Fibroblast of the aortic adventitia (primary cell): ENCODE measurements at regions not wholly inside any gene's neighbourhood (a gene's known extent, or its start where the extent isn't known, plus 50 kb on each side); places are given as distances from the start of the nearest gene placed in this dataset.

Source experiments
- DNase-seq: peaks from one replicate; pipeline ENCODE4 v3.0.0-alpha.2; 2010; ENCODE audit warnings: low read depth
- H3K4me3 ChIP-seq: 2 replicates; pipeline ENCODE4 v1.5.1; 2011; ENCODE audit warnings: low read depth, mild to moderate bottlenecking, control low read depth, low read length, moderate library complexity
- TF ChIP-seq, protein P1 (sequence below): IDR thresholded peaks from 2 replicates; pipeline ENCODE4 v1.5.1; 2011; ENCODE audit warnings: mild to moderate bottlenecking, low read length, control low read depth, inconsistent platforms; ENCODE audit not compliant: insufficient read depth

DNA sequence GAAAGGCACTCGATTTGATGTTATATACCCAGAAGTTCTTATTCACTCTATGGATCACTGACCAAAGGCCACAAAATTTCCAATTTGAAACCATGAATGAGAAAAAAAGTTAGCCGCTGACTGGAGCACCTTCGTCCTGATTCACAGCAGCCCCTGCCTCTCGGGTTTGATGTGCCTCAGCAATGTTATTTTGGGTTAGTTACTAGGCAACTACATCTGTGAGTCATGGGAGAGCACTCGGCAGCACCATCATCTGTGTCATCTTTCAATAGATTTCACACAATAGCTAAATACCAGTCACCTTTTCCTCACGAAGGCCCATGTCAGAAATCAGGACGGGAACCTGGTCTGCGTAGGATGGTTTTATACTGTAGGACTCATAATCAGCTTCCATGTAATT, 269.2 kb downstream of the ZBBX start:
- no peak overlapping the region for H3K4me3 ChIP-seq
- no peak for DNase-seq
- TF ChIP-seq, protein P1, sequence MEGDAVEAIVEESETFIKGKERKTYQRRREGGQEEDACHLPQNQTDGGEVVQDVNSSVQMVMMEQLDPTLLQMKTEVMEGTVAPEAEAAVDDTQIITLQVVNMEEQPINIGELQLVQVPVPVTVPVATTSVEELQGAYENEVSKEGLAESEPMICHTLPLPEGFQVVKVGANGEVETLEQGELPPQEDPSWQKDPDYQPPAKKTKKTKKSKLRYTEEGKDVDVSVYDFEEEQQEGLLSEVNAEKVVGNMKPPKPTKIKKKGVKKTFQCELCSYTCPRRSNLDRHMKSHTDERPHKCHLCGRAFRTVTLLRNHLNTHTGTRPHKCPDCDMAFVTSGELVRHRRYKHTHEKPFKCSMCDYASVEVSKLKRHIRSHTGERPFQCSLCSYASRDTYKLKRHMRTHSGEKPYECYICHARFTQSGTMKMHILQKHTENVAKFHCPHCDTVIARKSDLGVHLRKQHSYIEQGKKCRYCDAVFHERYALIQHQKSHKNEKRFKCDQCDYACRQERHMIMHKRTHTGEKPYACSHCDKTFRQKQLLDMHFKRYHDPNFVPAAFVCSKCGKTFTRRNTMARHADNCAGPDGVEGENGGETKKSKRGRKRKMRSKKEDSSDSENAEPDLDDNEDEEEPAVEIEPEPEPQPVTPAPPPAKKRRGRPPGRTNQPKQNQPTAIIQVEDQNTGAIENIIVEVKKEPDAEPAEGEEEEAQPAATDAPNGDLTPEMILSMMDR, result no peak

DNA sequence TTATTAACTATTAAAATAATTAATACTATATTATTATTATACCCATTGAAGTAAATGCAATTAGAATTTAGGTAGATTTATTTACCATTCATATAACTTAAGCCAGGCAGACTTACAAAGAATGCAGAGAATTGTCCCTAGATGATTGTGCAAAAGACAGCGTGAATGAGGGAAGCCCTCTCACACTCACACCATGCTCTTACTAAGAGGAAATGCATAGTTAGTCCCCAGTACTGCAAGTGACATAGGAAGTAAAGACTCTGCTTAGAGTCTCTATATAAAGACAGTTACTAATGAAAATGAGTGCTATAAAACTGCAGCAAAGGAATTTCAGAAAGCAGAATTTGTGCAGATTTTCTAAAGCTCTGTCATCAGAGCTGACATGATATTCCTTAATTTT, 270.4 kb downstream of the ZBBX start:
- DNase-seq, result no peak
- TF ChIP-seq, protein P1, result no peak

DNA sequence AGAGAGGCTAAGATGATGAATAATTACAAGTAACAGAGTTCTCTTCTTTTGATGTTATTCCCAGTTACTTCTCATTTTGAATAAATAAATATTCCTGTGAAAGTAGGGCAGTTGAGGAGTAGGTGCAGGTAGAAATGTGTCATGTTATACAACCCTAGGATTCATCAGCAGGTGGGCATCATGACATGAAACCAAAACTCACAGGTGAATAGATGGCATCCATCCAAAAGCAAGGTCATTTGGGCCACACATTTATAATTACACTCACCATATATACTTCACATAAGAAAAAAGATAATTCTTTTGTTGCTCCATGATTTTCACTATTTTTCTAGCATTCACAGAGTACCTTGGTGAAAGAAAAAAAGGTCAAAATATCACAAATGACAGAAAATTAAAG, 273.6 kb downstream of the ZBBX start:
- TF ChIP-seq, protein P1, result no peak

More for the DNA sequence above, 270.4 kb downstream of the ZBBX start:
- no peak overlapping the region for H3K4me3 ChIP-seq

DNA sequence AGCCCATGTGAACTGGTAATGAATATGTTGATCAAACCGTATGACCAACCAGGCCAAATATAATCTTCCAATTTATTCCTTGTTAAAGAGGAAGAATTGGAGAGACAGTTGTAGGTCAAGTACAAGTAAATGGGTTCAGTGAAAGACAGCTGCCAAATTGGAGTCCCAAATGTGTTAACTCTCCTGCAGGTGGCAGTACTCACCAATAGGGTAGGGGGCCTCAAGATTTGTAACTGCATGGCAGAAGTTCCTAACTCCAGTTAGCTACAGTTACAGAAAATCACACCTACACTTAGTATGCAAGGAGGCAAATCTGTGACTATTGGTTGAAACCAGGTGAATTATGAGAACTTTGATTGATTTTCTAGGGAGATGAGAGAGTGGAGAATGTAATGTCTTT, 278.0 kb downstream of the ZBBX start:
- no peak overlapping the region for H3K4me3 ChIP-seq
- TF ChIP-seq, protein P1, result no peak
- DNase-seq, result no peak

More for the DNA sequence above, 273.6 kb downstream of the ZBBX start:
- no peak overlapping the region for H3K4me3 ChIP-seq
- no peak for DNase-seq

DNA sequence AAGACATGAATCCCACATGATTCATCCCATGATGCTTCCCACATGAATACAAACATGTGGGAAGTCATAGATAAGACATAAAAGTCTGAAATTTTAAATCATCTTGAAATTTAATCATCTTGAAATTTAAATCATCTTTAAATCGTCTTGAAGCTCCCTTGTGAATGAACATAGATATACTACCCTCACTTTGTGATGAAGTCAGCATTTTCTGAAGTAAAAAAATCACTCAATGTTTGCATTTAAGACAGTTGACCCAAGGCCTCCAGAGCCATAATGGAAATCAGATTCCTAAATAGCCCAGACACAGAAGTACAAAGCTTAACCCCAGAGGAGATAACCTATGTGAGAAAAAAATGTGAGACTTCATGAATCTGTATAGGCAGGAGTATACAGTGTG, 279.4 kb downstream of the ZBBX start:
- no peak for DNase-seq
- H3K4me3 ChIP-seq, result no peak overlapping the region
- TF ChIP-seq, protein P1, result no peak

DNA sequence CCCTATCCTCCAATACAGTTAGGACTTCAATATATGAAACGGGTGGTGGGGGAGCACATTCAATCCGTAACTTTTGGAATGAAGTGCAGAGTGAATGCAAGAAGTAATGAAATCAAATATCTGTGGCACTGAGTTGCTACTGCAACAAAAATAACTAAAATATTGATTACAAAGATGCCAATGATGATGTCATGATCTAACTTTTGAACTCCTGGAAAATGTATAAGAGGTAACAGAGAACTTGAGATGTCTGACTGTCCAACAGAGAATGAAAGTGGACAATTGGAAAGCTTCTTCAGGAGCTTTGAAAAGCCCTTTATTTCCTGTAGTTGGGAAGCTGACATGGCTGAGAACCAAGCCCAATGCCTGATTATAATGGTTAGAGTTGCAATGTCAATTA, 279.9 kb downstream of the ZBBX start:
- DNase-seq, result no peak
- H3K4me3 ChIP-seq, result no peak overlapping the region
- TF ChIP-seq, protein P1, result no peak

DNA sequence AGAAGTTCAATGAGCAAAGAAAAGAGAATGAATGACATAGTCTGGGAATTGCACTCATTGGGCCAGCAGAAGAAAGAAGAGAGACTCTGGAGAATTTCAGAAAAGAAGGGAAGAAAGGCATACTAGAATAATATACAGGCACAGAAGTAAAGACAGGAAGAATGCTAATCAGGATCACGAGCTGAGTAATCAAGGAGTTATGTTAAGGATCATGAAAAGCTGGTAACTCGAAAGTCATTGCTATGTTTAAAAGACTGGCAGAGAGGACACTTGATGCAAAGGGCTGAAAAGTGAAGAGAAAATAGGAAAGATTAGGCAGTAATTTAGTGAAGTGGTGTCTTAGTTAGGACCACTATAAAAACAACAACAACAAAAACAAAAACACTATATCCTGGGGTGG, 284.1 kb downstream of the ZBBX start:
- TF ChIP-seq, protein P1, result no peak
- no peak overlapping the region for H3K4me3 ChIP-seq
- DNase-seq, result no peak
